HepG2 (cell line): ENCODE measurements at regions not wholly inside any gene's neighbourhood (a gene's known extent, or its start where the extent isn't known, plus 50 kb on each side); places are given as distances from the start of the nearest gene placed in this dataset.

ENCODE experiments used
- ATAC-seq: fragments of 200-7000 bp; cut with Tn5 transposase; 3 replicates; pipeline ENCODE4 v1.9.1; 2020; ENCODE audit warnings: mild to moderate bottlenecking, moderate library complexity
- BruUV-seq: library from RNA; stranded (reverse); fragments of 400-500 nt; replicated peaks from 2 replicates; lab custom pipeline; 2021; lab: Mats Ljungman, UMichigan
- CTCF ChIA-PET: fragments of 300-600 bp; formaldehyde crosslinking; extraction: SDS; loops from one replicate; lab custom pipeline; 2021; ENCODE audit warnings: low total read pairs, inconsistent platforms, low intra/inter-chr PET ratio; lab: Yijun Ruan, JAX
- POLR2A ChIA-PET: fragments of 350-600 bp; sonication (Branson Sonifier 250); formaldehyde crosslinking; loops from one replicate; lab custom pipeline; 2020; ENCODE audit warnings: antibody characterized with exemption, inconsistent platforms; lab: Yijun Ruan, JAX
- DNase-seq: peaks from one replicate; pipeline ENCODE4 v3.0.0-alpha.2; 2015; ENCODE audit warnings: low spot score
- FAIRE-seq: peaks from 3 replicates; lab custom pipeline; 2011; peaks lifted over from hg19 to GRCh38; lab: Jason Lieb, UNC
- H2AFZ ChIP-seq: one replicate; pipeline ENCODE4 v1.6.1; 2011; ENCODE audit warnings: low read length, inconsistent platforms
- H3K27ac ChIP-seq: fragments of 300-600 bp; 3 replicates; pipeline ENCODE4 v1.8.0; 2011; ENCODE audit warnings: mixed run types, mild to moderate bottlenecking, mixed read lengths, low read length, inconsistent platforms; ENCODE audit not compliant: insufficient read depth; ENCODE audit errors: extremely low read length
- H3K27me3 ChIP-seq, 2 experiments: fragments of 200-600 bp in 1 of 2; 2 replicates in 1 of 2; 3 replicates in 1 of 2; pipeline versions ENCODE4 v1.6.0 to v1.8.0; 2011; ENCODE audit warnings: low read length in 2 of 2, mild to moderate bottlenecking in 2 of 2, moderate library complexity in 2 of 2, inconsistent platforms in 1 of 2; ENCODE audit not compliant: insufficient read depth in 2 of 2, control insufficient read depth in 1 of 2
- H3K36me3 ChIP-seq, 2 experiments: fragments of 200-600 bp in 1 of 2; replicated peaks in 1 of 2; 2 replicates in 1 of 2; 3 replicates in 1 of 2; pipeline versions ENCODE4 v1.5.1 to v1.8.0; 2011; ENCODE audit warnings: low read length in 2 of 2, inconsistent platforms in 1 of 2; ENCODE audit not compliant: insufficient read depth in 2 of 2, control insufficient read depth in 1 of 2
- H3K4me1 ChIP-seq: 2 replicates; pipeline ENCODE4 v1.5.1; 2012; ENCODE audit warnings: low read length, inconsistent platforms; ENCODE audit not compliant: insufficient read depth
- H3K4me2 ChIP-seq: 2 replicates; pipeline ENCODE4 v1.6.0; 2011; ENCODE audit warnings: low read depth, low read length, inconsistent platforms
- H3K4me3 ChIP-seq, 3 experiments: fragments of 200-600 bp in 1 of 3; sonication (generic), shearing (Covaris generic) in 1 of 3; replicated peaks in 1 of 3; 2 replicates each; pipeline ENCODE4 v1.5.1; 2011 to 2016; ENCODE audit warnings: low read length in 3 of 3, inconsistent platforms in 2 of 3, low read depth in 2 of 3, mild to moderate bottlenecking in 2 of 3, control low read depth in 1 of 3, mixed read lengths in 1 of 3; ENCODE audit not compliant: insufficient read depth in 1 of 3
- H3K79me2 ChIP-seq: one replicate; pipeline ENCODE4 v1.6.1; 2011; ENCODE audit warnings: low read length, inconsistent platforms; ENCODE audit not compliant: insufficient read depth
- H3K9ac ChIP-seq: 2 replicates; pipeline ENCODE4 v1.6.0; 2011; ENCODE audit warnings: mild to moderate bottlenecking, low read depth, low read length, inconsistent platforms; ENCODE audit not compliant: insufficient read depth
- H3K9me3 ChIP-seq: 2 replicates; pipeline ENCODE4 v1.5.1; 2012; ENCODE audit warnings: mild to moderate bottlenecking, low read length
- H4K20me1 ChIP-seq: 2 replicates; pipeline ENCODE4 v1.6.0; 2011; ENCODE audit warnings: inconsistent platforms, mild to moderate bottlenecking, low read length, moderate library complexity; ENCODE audit not compliant: insufficient read depth
- ARID5B ChIP-seq: IDR thresholded peaks from 2 replicates; pipeline ENCODE4 v1.4.0; 2020; ENCODE audit warnings: mild to moderate bottlenecking, missing genetic modification reagents
- CEBPG ChIP-seq: IDR thresholded peaks from 2 replicates; pipeline ENCODE4 v1.6.1; 2016
- IRF1 ChIP-seq: sonication (generic); formaldehyde crosslinking; IDR thresholded peaks from 2 replicates; pipeline ENCODE4 v1.4.0; 2020; ENCODE audit warnings: low read depth, mild to moderate bottlenecking, missing genetic modification reagents
- PCBP1 ChIP-seq: fragments of 200-400 bp; formaldehyde crosslinking; IDR thresholded peaks from 2 replicates; pipeline ENCODE4 v1.6.1; 2017; ENCODE audit warnings: mild to moderate bottlenecking, low read depth, low read length, borderline replicate concordance
- TCF7 ChIP-seq: sonication (generic); IDR thresholded peaks from 2 replicates; pipeline ENCODE4 v1.6.1; 2016; ENCODE audit warnings: antibody characterized with exemption, low read depth
- TCF7L2 ChIP-seq: IDR thresholded peaks from 2 replicates; pipeline ENCODE4 v1.6.1; 2011; ENCODE audit warnings: mild to moderate bottlenecking, low read depth, low read length, moderate library complexity
- TOPORS ChIP-seq: sonication (generic); formaldehyde crosslinking; IDR thresholded peaks from 2 replicates; pipeline ENCODE4 v1.8.0; 2023; ENCODE audit warnings: mild to moderate bottlenecking, missing genetic modification reagents
- ZFP36 ChIP-seq: fragments of 150-350 bp; IDR thresholded peaks from 2 replicates; pipeline ENCODE4 v1.6.1; 2018; ENCODE audit warnings: borderline replicate concordance, low read length, low read depth; ENCODE audit not compliant: partially characterized antibody
- ZNF10 ChIP-seq: sonication (generic); formaldehyde crosslinking; IDR thresholded peaks from 2 replicates; pipeline ENCODE4 v1.4.0; 2020; ENCODE audit warnings: mild to moderate bottlenecking, low read depth, missing genetic modification reagents, borderline replicate concordance
- ZNF17 ChIP-seq: sonication (generic); formaldehyde crosslinking; IDR thresholded peaks from 2 replicates; pipeline ENCODE4 v1.5.0; 2020; ENCODE audit warnings: mild to moderate bottlenecking, missing genetic modification reagents
- ZNF256 ChIP-seq: sonication (generic); formaldehyde crosslinking; conservative IDR thresholded peaks from 2 replicates; pipeline ENCODE4 v1.4.0; 2020; ENCODE audit warnings: missing genetic modification reagents
- ZNF629 ChIP-seq: sonication (generic); formaldehyde crosslinking; conservative IDR thresholded peaks from 2 replicates; pipeline ENCODE4 v1.5.0; 2020; ENCODE audit warnings: missing genetic modification reagents
- WGBS: methylation state at CpG from one replicate; pipeline ENCODE4 v1.1.6; 2017; ENCODE audit warnings: low lambda C conversion rate; 5-methylcytosine and 5-hydroxymethylcytosine counted together
- in situ Hi-C: cut with HindIII; loops from 2 replicates; pipeline ENCODE4 v1.10.0; 2017; ENCODE audit warnings: low pct_unique_long_range_greater_than_20kb; ENCODE audit not compliant: extremely low pct_ligation_motif_present
- intact Hi-C: fragments of 100-400 bp; cut with micrococcal nuclease; formaldehyde crosslinking; loops from one replicate; pipeline ENCODE4 v1.10.0; 2022; ENCODE audit not compliant: unreplicated experiment

GRCh38 chr1:57910782-57911181, 486.9 kb upstream of the DAB1 start:
- TF ChIP-seq ARID5B (CRISPR knock-in tag) (no peak), PCBP1 (no peak), TCF7L2 (no peak), ZNF17 (CRISPR knock-in tag) (no peak)
- H3K4me2 ChIP-seq, result no peak overlapping the region
- no TSS peak for BruUV-seq
- H3K79me2 ChIP-seq, result no peaks in the 10 kb centered on the region
- H3K36me3 ChIP-seq, result no peaks in the 10 kb centered on the region
- DNase-seq (no peak), ATAC-seq (no peak), FAIRE-seq (no peak)
- H3K9ac ChIP-seq, result no peak overlapping the region
- H3K4me1 ChIP-seq, result no peaks in the 10 kb centered on the region
- ChIA-PET POLR2A (no interaction called here), CTCF (no interaction called here)
- no peaks in the 10 kb centered on the region for H4K20me1 ChIP-seq
- no peaks in the 10 kb centered on the region for H3K9me3 ChIP-seq
- H3K27me3 ChIP-seq, result peaks cover 0 to 2% of the 10 kb centered on the region in 2 experiments; a peak in 2 of 5 replicates
- in situ Hi-C loops (no loop called here), intact Hi-C loops (no loop called here)
- no peak overlapping the region for H3K4me3 ChIP-seq
- H2AFZ ChIP-seq, result no peak overlapping the region
- no peak overlapping the region for H3K27ac ChIP-seq
- 0% methylated on average over 2 of the region's 2 CpGs for WGBS

- 42% methylated on average over 7 of the region's 7 CpGs for WGBS
- ChIA-PET POLR2A (no interaction called here), CTCF (no interaction called here)
- H3K27ac ChIP-seq, result no peak overlapping the region
- in situ Hi-C loops (no loop called here), intact Hi-C loops (no loop called here)
- no peak overlapping the region for H2AFZ ChIP-seq
- no peaks in the 10 kb centered on the region for H4K20me1 ChIP-seq
- H3K9ac ChIP-seq, result no peak overlapping the region
- DNase-seq (no peak), ATAC-seq (no peak), FAIRE-seq (no peak)
- no peak overlapping the region for H3K4me2 ChIP-seq
- H3K4me3 ChIP-seq, result no peak overlapping the region
- peaks cover 0 to 2% of the 10 kb centered on the region in 2 experiments; a peak in 2 of 5 replicates for H3K27me3 ChIP-seq
- H3K9me3 ChIP-seq, result no peaks in the 10 kb centered on the region
- no peaks in the 10 kb centered on the region for H3K36me3 ChIP-seq
- H3K79me2 ChIP-seq, result no peaks in the 10 kb centered on the region
- BruUV-seq, result no TSS peak
- H3K4me1 ChIP-seq, result no peaks in the 10 kb centered on the region
- TF ChIP-seq TOPORS, result no peak
- TF ChIP-seq ZNF629, result no peak
- no peak for TF ChIP-seq ZNF10 (CRISPR knock-in tag)
- no peak for TF ChIP-seq IRF1 (CRISPR knock-in tag)
- TF ChIP-seq CEBPG (CRISPR knock-in tag), result no peak
- no peak for TF ChIP-seq ZFP36
- no peak for TF ChIP-seq ZNF256 (CRISPR knock-in tag)
- TF ChIP-seq TCF7, result no peak
Observed at GRCh38 chr1:57910305-57910704, 486.4 kb upstream of the DAB1 start.
